ENCODE measurements at regions not wholly inside any gene's neighbourhood (a gene's known extent, or its start where the extent isn't known, plus 50 kb on each side); places are given as distances from the start of the nearest gene placed in this dataset.

GRCh38 chr10:36067748-36068147, 425.7 kb upstream of the FZD8 start:
- Histone ChIP-seq H3K4me3 (no peak overlapping the region), H3K27ac (no peak overlapping the region), H3K9me3 (peaks cover 0 to 13% (median 6%) of the 10 kb centered on the region in 4 donors), H3K27me3 (no peaks in the 10 kb centered on the region), H3K4me1 (no peaks in the 10 kb centered on the region), H3K36me3 (no peaks in the 10 kb centered on the region)
- TF ChIP-seq POLR2A (IDR thresholded peaks at IDR 0.05) (no peak), CTCF (IDR thresholded peaks at IDR 0.05) (no peak)
- DNase-seq = no peak

- Histone ChIP-seq H3K9me3 (peaks cover 0 to 12% (median 4%) of the 10 kb centered on the region in 4 donors), H3K36me3 (no peaks in the 10 kb centered on the region), H3K4me3 (no peak overlapping the region), H3K27ac (no peak overlapping the region), H3K27me3 (no peaks in the 10 kb centered on the region), H3K4me1 (no peaks in the 10 kb centered on the region)
- TF ChIP-seq POLR2A (IDR thresholded peaks at IDR 0.05) = no peak
- TF ChIP-seq CTCF (IDR thresholded peaks at IDR 0.05) = no peak
- no peak for DNase-seq
These were observed 424.8 kb upstream of the FZD8 start for GRCh38 chr10:36066850-36067249.

- no peaks in the 10 kb centered on the region for H3K4me1 ChIP-seq
- peaks cover 0 to 12% (median 4%) of the 10 kb centered on the region in 4 donors for H3K9me3 ChIP-seq
- DNase-seq = no peak
- H3K4me3 ChIP-seq = no peak overlapping the region
- no peaks in the 10 kb centered on the region for H3K36me3 ChIP-seq
- TF ChIP-seq CTCF (IDR thresholded peaks at IDR 0.05) (no peak), POLR2A (IDR thresholded peaks at IDR 0.05) (no peak)
- no peak overlapping the region for H3K27ac ChIP-seq
- no peaks in the 10 kb centered on the region for H3K27me3 ChIP-seq
These were observed 424.0 kb upstream of the FZD8 start for GRCh38 chr10:36066102-36066501.

- H3K27me3 ChIP-seq = no peaks in the 10 kb centered on the region
These were observed 421.3 kb upstream of the FZD8 start for GRCh38 chr10:36063396-36063795.

GRCh38 chr10:36057731-36058130, 415.6 kb upstream of the FZD8 start:
- Histone ChIP-seq H3K27ac (no peak overlapping the region), H3K9me3 (no peaks in the 10 kb centered on the region), H3K27me3 (no peaks in the 10 kb centered on the region), H3K4me1 (no peaks in the 10 kb centered on the region), H3K4me3 (no peak overlapping the region), H3K36me3 (no peaks in the 10 kb centered on the region)
- no peak for DNase-seq
- TF ChIP-seq POLR2A (IDR thresholded peaks at IDR 0.05) (no peak), CTCF (IDR thresholded peaks at IDR 0.05) (no peak)

More at GRCh38 chr10:36063396-36063795, 421.3 kb upstream of the FZD8 start:
- Histone ChIP-seq H3K27ac (no peak overlapping the region), H3K9me3 (peaks cover 0 to 12% (median 4%) of the 10 kb centered on the region in 4 donors), H3K36me3 (no peaks in the 10 kb centered on the region), H3K4me3 (no peak overlapping the region), H3K4me1 (no peaks in the 10 kb centered on the region)
- no peak for TF ChIP-seq POLR2A (IDR thresholded peaks at IDR 0.05)
- TF ChIP-seq CTCF (IDR thresholded peaks at IDR 0.05) = no peak
- no peak for DNase-seq

- Histone ChIP-seq H3K36me3 (no peaks in the 10 kb centered on the region), H3K4me3 (no peak overlapping the region), H3K4me1 (no peaks in the 10 kb centered on the region), H3K9me3 (no peaks in the 10 kb centered on the region), H3K27me3 (no peaks in the 10 kb centered on the region), H3K27ac (no peak overlapping the region)
- TF ChIP-seq POLR2A (IDR thresholded peaks at IDR 0.05) = no peak
- TF ChIP-seq CTCF (IDR thresholded peaks at IDR 0.05) = no peak
- no peak for DNase-seq
These were observed 415.1 kb upstream of the FZD8 start for GRCh38 chr10:36057180-36057579.

Measured in Peyer's patch (tissue), 4 donors.